OCI-M1 (cell line): ENCODE measurements at regions not wholly inside any gene's neighbourhood (a gene's known extent, or its start where the extent isn't known, plus 50 kb on each side); places are given as distances from the start of the nearest gene placed in this dataset.

ENCODE experiments used
- DNase-seq: peaks from one replicate; lab custom pipeline; 2025; lab: John Stamatoyannopoulos, UW

- DNase-seq: no peak
Measured at GRCh38 chr16:79932572-79932971, 332.0 kb upstream of the MAF start.

- DNase-seq: no peak
Measured at GRCh38 chr16:79931721-79932120, 331.2 kb upstream of the MAF start.

- no peak for DNase-seq
Measured at GRCh38 chr16:79929260-79929965, 328.9 kb upstream of the MAF start.

- no peak for DNase-seq
Measured at GRCh38 chr16:79928142-79928873, 327.8 kb upstream of the MAF start.

- no peak for DNase-seq
Measured at GRCh38 chr16:79926451-79927205, 326.1 kb upstream of the MAF start.

GRCh38 chr16:79923431-79923830 is 322.9 kb upstream of the MAF start:
- no peak for DNase-seq

- DNase-seq: no peak
Measured at GRCh38 chr16:79920685-79921084, 320.1 kb upstream of the MAF start.

- no peak for DNase-seq
Measured at GRCh38 chr16:79918916-79919315, 318.4 kb upstream of the MAF start.

GRCh38 chr16:79915761-79916160 is 315.2 kb upstream of the MAF start:
- DNase-seq: no peak

- no peak for DNase-seq
Measured at GRCh38 chr16:79914961-79915720, 314.6 kb upstream of the MAF start.

GRCh38 chr16:79912592-79913310 is 312.2 kb upstream of the MAF start:
- DNase-seq: no peak

GRCh38 chr16:79911660-79912059 is 311.1 kb upstream of the MAF start:
- DNase-seq: no peak

GRCh38 chr16:79909571-79909970 is 309.0 kb upstream of the MAF start:
- no peak for DNase-seq

GRCh38 chr16:79903471-79903870 is 302.9 kb upstream of the MAF start:
- no peak for DNase-seq

- no peak for DNase-seq
Measured at GRCh38 chr16:79902351-79902750, 301.8 kb upstream of the MAF start.

- no peak for DNase-seq
Measured at GRCh38 chr16:79901522-79901921, 301.0 kb upstream of the MAF start.

- peak; percentile 2 for DNase-seq
Measured at GRCh38 chr16:79899716-79900115, 299.2 kb upstream of the MAF start.

- DNase-seq: no peak
Measured at GRCh38 chr16:79899316-79899715, 298.8 kb upstream of the MAF start.

GRCh38 chr16:79898703-79899102 is 298.2 kb upstream of the MAF start:
- no peak for DNase-seq

- peak; percentile 50 for DNase-seq
Measured at GRCh38 chr16:79897453-79898146, 297.1 kb upstream of the MAF start.

- no peak for DNase-seq
Measured at GRCh38 chr16:79897104-79897452, 296.5 kb upstream of the MAF start.
